Psoas muscle (tissue), 7 donors: ENCODE measurements at regions not wholly inside any gene's neighbourhood (a gene's known extent, or its start where the extent isn't known, plus 50 kb on each side); places are given as distances from the start of the nearest gene placed in this dataset.
"Not testable (repeated sequence)": the region's sequence is repeated elsewhere in the genome, so short reads cannot be mapped to it uniquely, and the experiment has no call there.

Experiments
- ATAC-seq, 4 donors: fragments of 200-7000 bp; cut with Tn5 transposase; one replicate each; pipeline ENCODE4 v1.9.1; 2020; ENCODE audit warnings: moderate library complexity in 3 of 4, mild to moderate bottlenecking in 2 of 4
- DNase-seq, 2 donors: peaks; one replicate each; pipeline ENCODE4 v3.0.0-alpha.2; 2020
- H3K27ac ChIP-seq: fragments of 200-600 bp; one replicate; pipeline ENCODE4 v1.8.0; 2022
- H3K27me3 ChIP-seq, 3 donors: fragments of 200-600 bp in 1 of 3; one replicate each; pipeline versions ENCODE4 v1.6.1 to v1.8.0; 2013 to 2022; ENCODE audit warnings: low read length in 2 of 3, mild to moderate bottlenecking in 2 of 3, moderate library complexity in 1 of 3; ENCODE audit not compliant: insufficient read depth in 3 of 3
- H3K36me3 ChIP-seq, 2 donors: fragments of 200-600 bp in 1 of 2; one replicate each; pipeline versions ENCODE4 v1.6.1 to v1.8.0; 2013 to 2022; ENCODE audit warnings: low read depth in 1 of 2, mild to moderate bottlenecking in 1 of 2, moderate library complexity in 1 of 2; ENCODE audit not compliant: insufficient read depth in 1 of 2
- H3K4me1 ChIP-seq: fragments of 200-600 bp; one replicate; pipeline ENCODE4 v1.8.0; 2022
- H3K4me3 ChIP-seq: fragments of 200-600 bp; one replicate; pipeline ENCODE4 v1.8.0; 2022; ENCODE audit warnings: mild to moderate bottlenecking
- H3K9me3 ChIP-seq: fragments of 200-600 bp; one replicate; pipeline ENCODE4 v1.8.0; 2022
- CTCF ChIP-seq: fragments of 200-600 bp; IDR thresholded peaks from one replicate; pipeline ENCODE4 v1.8.0; 2022; ENCODE audit warnings: antibody characterized with exemption
- WGBS, 3 donors: extraction: QIAGEN DNeasy Blood & Tissue Kit; methylation state at CpG; one replicate each; pipeline versions ENCODE4 v1.1.6 to v1.1.7; 2013; 5-methylcytosine and 5-hydroxymethylcytosine counted together
- intact Hi-C, 2 donors: fragments of 100-400 bp; cut with DNase I; formaldehyde crosslinking; loops; one replicate each; pipeline versions ENCODE4 v1.11.0 to v1.14.2; 2022
- donor health status: healthy with polysubstance abuse.
- donor health status: DM: no; HTN: no; CAD: no; lungs with moderate emphysema.
- donor health status: Bipolar disorder and iron deficiency.
- donor health status: healthy.
- donor health status: DM: yes; HTN: yes; CAD: no.
- donor health status: DM: no; HTN: no; CAD: no.
- donor health status: DM: yes; HTN: yes; CAD: no.

GRCh38 chr6:84569882-84570281 is 194.5 kb downstream of the TBX18 start:
- DNase-seq (no peak), ATAC-seq (no peak)
- no peaks in the 10 kb centered on the region for H3K4me1 ChIP-seq
- no peaks in the 10 kb centered on the region for H3K36me3 ChIP-seq
- H3K9me3 ChIP-seq, result no peaks in the 10 kb centered on the region
- no peak overlapping the region for H3K4me3 ChIP-seq
- no peaks in the 10 kb centered on the region for H3K27me3 ChIP-seq
- intact Hi-C loops, result no loop called here
- H3K27ac ChIP-seq, result no peak overlapping the region
- no peak for TF ChIP-seq CTCF

DNA sequence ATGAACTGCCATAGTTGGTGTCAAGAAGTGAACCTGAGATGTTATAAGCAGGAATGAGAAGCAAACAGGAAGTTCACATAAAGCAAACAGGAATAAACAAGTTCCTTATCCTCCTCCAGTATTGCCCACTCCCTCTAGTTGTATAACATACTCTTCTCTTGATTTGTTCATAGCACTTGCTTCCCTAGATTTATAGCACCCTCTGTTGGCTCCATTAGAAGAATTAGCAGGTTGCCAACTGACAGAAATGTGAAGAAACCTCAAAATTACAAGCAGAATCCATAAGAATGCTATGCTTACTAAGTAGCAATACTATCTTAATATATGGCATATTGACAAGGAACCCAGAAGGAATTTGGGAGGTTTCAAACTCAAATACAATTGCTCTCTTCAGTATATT is 195.4 kb downstream of the TBX18 start:
- Histone ChIP-seq H3K9me3 (no peaks in the 10 kb centered on the region), H3K4me1 (no peaks in the 10 kb centered on the region), H3K27ac (no peak overlapping the region), H3K27me3 (no peaks in the 10 kb centered on the region), H3K36me3 (no peaks in the 10 kb centered on the region), H3K4me3 (no peak overlapping the region)
- no peak for ATAC-seq
- TF ChIP-seq CTCF, result no peak
- intact Hi-C loops, result no loop called here
- DNase-seq, result no peak

DNA sequence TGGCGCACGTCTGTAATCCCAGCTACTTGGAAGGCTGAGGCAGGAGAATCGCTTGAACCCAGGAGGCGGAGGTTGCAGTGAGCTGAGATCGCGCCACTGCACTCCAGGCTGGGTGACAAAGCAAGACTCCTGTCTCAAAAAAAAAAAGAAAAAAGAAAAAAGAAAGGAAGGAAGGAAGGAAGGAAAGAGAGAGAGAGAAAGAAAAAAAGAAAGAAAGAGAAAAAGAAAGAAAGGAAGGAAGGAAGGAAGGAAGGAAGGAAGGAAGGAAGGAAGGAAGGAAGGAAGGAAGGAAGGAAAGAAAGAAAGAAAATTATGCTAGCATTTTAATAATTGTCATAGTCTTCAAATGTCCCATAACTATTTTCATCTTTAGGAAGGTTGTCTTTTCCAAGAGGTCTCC is 198.7 kb downstream of the TBX18 start:
- ATAC-seq, H3K4me1 ChIP-seq, H3K36me3 ChIP-seq, H3K27me3 ChIP-seq, intact Hi-C loops, H3K27ac ChIP-seq, H3K9me3 ChIP-seq, DNase-seq, H3K4me3 ChIP-seq: not testable (repeated sequence)
- 90 to 96% (median 91%) methylated on average over 6 of the region's 6 CpGs for WGBS, 3 donors

GRCh38 chr6:84560436-84561390 is 203.7 kb downstream of the TBX18 start:
- no peak for ATAC-seq

More at GRCh38 chr6:84560436-84561390, 203.7 kb downstream of the TBX18 start:
- DNase-seq, result no peak
- Histone ChIP-seq H3K9me3 (no peaks in the 10 kb centered on the region), H3K27ac (no peak overlapping the region), H3K4me3 (no peak overlapping the region), H3K36me3 (no peaks in the 10 kb centered on the region), H3K4me1 (no peaks in the 10 kb centered on the region), H3K27me3 (no peaks in the 10 kb centered on the region)
- intact Hi-C loops, result no loop called here
- 61 to 65% (median 62%) methylated on average over 9 of the region's 9 CpGs for WGBS, 3 donors
- TF ChIP-seq CTCF, result no peak
